C4-2B (cell line): ENCODE measurements at regions not wholly inside any gene's neighbourhood (a gene's known extent, or its start where the extent isn't known, plus 50 kb on each side); places are given as distances from the start of the nearest gene placed in this dataset.

Experiments used
- H3K27ac ChIP-seq: fragments of 450-650 bp; 2 replicates; pipeline ENCODE4 v1.5.1; 2017
- CTCF ChIP-seq: fragments of 450-650 bp; conservative IDR thresholded peaks from 2 replicates; pipeline ENCODE4 v1.5.1; 2017; ENCODE audit warnings: mild to moderate bottlenecking
- ZFX ChIP-seq: fragments of 450-650 bp; IDR thresholded peaks from 2 replicates; pipeline ENCODE4 v1.6.1; 2017

GRCh38 chr11:110894224-110894623 is 182.0 kb upstream of the ARHGAP20 start:
- TF ChIP-seq ZFX (no peak), CTCF (no peak)
- H3K27ac ChIP-seq, result no peak overlapping the region

GRCh38 chr11:110892741-110893285 is 180.6 kb upstream of the ARHGAP20 start:
- no peak overlapping the region for H3K27ac ChIP-seq
- no peak for TF ChIP-seq CTCF
- no peak for TF ChIP-seq ZFX

- TF ChIP-seq CTCF, result no peak
- no peak for TF ChIP-seq ZFX
- H3K27ac ChIP-seq, result no peak overlapping the region
Observed at GRCh38 chr11:110891411-110891810, 179.2 kb upstream of the ARHGAP20 start.

DNA sequence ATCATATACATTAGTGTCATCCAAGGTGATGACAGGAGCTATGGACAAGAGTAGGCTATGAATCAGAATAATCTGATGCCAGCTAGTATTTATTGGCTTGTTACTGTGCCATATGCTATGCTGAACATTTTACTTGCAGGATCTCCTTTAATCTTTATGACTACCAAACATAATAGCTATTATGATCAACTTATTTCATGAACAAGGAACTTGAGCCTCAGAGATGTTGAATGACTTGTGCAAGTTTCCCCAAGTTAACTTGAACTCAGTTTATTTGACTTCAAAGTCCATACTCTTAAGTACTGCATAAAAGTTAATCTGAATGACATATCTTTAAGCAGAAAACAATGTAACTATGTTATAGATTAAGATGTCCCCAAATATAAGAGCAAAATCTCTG is 178.8 kb upstream of the ARHGAP20 start:
- no peak for TF ChIP-seq ZFX
- no peak for TF ChIP-seq CTCF
- H3K27ac ChIP-seq, result no peak overlapping the region

- H3K27ac ChIP-seq, result no peak overlapping the region
- TF ChIP-seq CTCF, result no peak
- TF ChIP-seq ZFX, result no peak
Observed at GRCh38 chr11:110886288-110886970, 174.2 kb upstream of the ARHGAP20 start.

DNA sequence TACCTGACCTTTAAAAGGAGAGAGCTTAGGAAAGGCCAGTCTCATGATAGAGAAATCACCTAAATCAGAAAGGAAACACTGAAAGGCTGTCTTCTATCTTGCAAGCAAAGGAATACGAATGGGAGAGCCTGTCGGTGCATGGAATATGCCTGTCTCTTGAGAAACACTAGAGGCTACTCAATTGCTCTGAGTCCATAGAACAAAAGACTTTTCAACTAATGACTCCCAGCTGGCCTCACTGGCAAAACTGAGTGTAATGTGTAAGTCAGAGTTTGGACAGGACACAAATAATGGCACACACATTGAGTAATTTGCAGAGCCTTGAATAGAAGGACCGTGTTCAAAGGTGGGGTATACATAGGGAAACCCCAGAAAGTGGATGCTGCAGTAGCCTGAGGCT is 171.0 kb upstream of the ARHGAP20 start:
- TF ChIP-seq CTCF (no peak), ZFX (no peak)
- H3K27ac ChIP-seq, result no peak overlapping the region

DNA sequence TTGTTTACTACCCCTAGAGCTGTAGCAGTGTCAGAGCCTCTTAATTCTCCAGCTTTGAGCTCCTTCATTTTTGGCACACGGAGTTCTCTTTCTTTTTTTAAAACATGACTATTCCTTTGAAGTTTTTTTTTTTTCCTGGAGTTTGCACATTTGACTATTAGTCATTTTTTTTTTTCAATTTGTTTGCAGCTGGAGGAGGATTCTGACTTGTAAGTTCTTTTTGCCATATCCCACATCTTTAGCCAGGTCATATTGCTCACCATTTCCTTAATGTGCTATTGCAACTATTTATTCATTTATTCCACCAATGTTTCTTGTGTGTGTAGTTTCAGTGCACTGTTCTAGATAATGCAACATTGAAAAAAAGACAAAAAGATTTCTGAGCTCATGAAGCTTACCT is 166.3 kb upstream of the ARHGAP20 start:
- TF ChIP-seq ZFX, result no peak
- TF ChIP-seq CTCF, result no peak
- no peak overlapping the region for H3K27ac ChIP-seq
